Stimulated activated CD4-positive, alpha-beta T cell treated with anti-CD3 and anti-CD28 coated beads, Interleukin-12 subunit alpha, Interleukin-12 subunit beta, amount 100 ng/mL, for 24 hours (primary cell): ENCODE measurements at regions not wholly inside any gene's neighbourhood (a gene's known extent, or its start where the extent isn't known, plus 50 kb on each side); places are given as distances from the start of the nearest gene placed in this dataset.
"Not testable (repeated sequence)": the region's sequence is repeated elsewhere in the genome, so short reads cannot be mapped to it uniquely, and the experiment has no call there.

Experiments
- DNase-seq, 2 experiments: peaks; one replicate each; pipeline ENCODE4 v3.0.0-alpha.2; 2020; ENCODE audit warnings: low read depth in 2 of 2

DNA sequence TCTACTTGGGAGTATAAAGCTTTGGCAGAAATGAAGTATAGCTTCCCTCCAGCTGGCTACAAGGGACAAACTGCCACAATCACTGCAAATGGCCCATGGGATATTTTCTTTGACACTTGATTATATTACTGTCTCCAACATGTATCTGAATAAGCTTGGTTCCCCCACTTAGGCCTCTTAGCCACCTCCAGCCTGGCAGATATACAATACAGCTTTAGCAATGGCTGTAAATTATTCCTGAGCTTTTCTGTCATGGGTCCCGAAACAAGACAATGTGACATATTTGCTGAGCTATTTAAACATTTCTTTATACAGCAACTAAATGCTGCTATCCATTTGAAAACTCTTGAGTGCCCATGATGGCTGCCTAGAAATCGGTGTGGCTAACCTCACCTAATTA, 406.2 kb downstream of the SUCLG1 start:
- no peak for DNase-seq

DNA sequence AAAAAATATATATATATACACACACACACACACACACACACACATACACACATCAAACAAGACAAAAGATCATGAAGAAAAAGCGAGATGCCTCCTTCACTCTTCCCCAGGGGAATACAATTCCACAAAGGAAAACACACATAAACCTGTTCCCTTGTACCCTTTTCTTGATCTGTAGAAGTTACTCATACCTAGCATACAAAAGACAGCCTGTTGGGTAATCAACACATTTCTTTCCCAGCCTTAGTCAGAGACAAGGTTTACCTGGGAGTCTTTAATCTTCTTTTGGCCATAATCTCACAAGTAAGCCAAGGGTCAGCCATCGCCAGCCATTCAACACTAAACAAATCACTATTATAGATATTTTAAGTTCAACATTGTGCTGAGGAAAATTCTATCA, 407.0 kb downstream of the SUCLG1 start:
- DNase-seq: no peak

DNA sequence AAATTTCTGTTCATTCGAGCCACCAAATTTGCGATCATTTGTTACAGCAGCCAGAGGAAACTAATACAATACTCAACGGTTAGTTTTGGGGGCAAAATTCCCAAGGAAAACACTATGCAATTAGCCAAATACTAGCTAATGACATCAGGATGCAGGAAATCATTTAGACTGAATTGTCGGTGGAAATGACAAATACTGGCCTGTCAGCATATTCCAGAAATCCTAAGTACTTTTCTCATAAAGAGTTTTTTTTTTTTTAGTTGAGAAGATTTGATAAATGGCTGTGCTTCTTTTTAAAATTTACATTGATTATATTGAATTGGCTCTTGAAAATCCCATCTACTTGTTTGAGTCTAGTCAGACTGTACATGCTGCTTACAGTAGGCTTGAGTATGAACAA, 410.1 kb downstream of the SUCLG1 start:
- no peak for DNase-seq

DNA sequence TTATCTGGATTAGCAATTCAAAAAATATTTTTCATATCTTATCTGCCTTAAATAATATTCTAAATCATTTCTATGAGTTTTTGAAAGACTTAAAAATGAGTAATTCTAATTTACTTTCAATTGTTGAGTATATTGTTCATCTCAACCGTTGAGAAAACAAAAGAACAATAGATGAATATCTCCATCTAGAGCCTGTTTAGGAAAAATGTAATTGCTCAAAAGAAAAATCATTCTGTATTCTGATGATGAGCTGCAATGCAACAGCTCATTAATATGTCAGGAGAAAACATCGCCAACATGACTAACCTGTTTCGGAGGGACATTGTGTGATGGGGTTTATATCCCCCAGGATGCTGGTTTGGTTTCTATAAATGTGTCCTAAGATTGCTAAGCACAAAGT, 417.6 kb downstream of the SUCLG1 start:
- DNase-seq: no peak

DNA sequence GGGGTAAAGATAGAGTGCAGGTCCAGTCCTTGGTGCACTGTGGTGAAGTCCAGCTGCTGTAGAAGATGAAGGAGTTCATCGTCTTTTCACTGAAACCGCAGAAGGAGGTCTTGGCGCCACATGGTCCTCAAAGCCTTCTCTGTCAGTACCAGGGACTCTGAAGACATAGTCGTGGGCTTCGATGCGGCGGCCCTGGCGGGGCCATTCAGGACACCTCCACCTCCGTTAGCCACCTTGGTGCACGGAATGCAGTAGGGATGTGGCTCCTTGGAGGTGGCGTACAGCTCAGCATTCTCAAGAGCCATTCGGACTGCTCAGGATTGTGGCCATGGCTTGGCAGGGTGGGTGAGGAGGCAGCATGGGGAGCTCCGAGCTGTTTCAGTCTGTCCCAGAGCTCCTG, 418.8 kb downstream of the SUCLG1 start:
- DNase-seq: no peak

DNA sequence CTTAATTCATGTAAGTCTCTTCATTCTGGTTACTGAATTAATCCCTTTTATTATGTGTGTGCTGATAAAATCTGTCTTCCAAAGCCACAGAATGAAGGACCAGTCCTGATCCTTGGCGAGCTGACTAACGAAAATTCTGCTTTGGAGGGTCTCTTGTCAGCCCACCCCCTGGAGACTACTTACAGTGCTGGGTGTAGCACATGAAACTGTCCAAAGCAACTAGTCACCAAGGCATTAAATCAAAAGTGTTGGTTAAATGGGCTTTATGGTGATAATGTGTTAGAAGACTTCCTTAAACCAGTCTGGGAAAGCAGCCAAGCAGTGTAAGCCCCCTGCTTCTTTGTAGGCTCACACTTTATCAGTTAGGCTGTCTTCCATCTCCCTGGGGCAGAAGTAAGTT, 420.2 kb downstream of the SUCLG1 start:
- DNase-seq: no peak

DNA sequence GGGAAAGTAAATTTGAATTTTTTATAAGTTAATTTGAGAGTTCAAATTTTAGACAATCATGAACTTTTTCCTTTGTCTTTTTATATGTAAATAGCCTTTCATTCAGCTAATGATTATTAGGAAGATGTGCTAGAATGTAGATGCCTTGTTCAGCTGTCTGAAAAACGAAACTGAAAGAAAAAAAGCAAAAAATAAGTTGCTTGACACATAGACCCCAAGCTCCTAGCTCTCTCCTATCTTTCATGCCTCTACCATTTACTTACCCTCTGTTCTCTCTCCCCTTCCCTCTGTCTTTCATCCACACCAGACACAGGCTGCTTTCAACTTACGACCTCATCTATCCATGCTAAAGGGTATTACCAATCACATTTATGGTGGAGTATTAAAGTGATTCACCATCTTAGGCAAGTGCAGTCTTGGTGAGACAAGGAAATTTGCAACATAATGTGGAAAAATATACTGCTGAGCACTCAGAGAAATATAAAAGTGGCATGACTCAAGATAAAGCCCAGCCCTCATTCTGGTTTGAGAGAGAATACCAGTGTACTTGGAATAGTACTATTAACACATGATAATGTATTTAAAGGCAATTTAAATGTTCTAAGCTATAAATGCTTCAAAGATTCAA, 425.6 kb downstream of the SUCLG1 start:
- no peak for DNase-seq

DNA sequence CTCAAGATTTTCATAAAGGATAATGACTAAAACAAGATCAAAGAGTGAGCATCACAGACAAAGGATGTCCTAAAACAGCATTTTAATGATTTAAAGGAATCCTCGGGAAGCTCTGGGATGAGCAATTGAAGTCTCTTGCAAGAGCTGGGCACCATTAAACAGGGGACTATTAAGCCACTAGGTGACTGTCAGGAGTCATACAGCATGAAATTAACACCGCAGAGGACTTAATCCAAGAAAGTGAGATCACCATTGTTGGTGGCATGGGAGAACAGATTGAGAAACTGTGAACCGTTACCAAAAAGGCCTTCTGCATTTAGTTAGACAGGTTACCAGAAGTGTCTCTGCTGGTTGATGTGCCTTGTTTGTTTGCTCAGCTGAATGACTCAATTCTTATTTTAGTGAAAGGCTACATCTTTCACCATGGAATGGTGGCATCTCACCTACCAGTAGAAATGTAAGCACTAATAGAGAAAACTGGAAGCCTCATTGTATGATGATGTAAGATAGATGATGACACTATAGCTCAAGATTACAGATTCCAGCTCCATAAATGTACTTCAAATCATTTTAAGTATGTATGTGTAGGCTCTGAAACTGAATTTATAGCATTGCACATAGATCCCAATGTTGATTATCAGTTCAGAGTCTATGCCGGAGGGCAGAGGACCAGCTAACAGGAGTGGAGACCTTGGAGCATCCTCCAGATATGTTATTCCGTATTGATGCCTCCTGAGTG, 427.6 kb downstream of the SUCLG1 start:
- DNase-seq: no peak

DNA sequence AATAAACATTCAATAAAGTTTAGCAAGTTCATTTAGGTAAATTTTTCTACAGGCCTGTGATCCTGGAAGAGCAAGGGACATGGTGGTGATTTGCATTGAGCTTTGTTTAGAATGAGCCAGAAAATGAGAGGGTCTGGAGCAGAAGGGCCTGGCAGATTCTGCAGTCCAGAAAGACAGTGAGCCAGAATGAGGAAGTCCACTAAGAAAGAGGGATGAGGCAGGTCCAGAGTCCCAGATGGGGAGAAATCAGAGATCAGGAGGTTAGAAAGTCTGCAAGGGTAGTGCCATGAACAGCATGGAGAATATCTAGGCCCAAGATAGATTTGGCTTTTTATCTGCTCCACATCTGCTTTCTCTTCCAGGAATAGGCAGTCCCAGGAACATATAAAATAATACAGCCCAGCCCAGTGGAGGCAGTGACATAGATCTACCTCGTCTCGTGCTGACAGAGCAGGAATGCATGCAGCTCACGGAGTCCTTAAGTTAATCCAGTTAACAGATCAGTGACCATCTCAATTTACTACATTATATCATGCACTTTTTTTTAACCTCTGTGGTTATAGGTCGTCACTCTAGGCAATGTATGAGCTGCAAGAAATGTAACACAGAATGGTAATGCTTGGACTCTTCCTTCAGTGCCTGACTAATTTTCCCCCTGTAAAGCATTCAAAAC, 429.0 kb downstream of the SUCLG1 start:
- DNase-seq: no peak

DNA sequence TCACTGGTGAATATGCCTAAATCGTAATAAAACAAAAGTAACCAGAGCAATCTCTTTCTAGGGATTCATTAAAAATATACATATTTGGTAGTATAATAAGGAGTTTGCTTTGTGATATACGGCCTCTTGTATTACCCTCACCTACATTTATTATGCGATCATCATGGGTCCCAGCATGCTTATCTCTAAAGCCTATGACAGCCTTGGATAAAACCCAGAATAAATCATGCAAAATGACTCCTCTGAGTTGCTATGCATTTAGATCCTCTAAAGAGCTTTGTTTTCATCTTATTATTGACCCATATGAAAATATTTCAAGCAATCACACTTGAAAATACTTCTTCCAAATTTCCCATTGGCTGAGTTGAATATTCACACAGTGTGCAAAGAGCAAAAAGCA, 432.3 kb downstream of the SUCLG1 start:
- no peak for DNase-seq

DNA sequence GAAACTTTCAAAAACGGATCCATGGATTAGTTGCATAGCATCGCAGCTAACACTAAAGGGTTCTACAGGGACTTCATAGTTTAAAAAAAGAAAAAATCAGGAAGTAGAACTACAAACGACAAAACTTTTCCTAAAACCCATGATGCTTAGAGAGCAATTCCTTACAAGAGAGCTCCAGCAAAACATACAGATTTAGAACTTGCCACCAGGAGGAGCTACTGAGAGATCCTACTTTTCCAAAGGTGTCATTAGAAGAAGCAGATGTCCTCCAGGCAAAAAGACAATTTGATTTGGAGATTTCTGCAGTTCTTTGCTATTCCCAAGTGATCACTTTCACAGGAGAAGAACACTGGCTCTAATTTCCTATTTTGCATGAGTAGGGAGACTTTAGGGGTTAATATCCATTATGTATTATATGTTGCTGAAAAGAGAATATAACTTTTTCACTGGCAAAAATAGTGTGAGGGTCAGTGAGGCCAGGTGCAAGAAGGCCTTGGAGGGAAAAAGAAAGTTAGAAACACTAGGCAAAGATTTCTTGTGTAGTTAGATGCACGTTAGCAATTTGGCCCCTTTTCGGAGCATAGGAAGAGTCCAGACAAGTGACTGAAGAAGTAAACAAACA, 436.2 kb downstream of the SUCLG1 start:
- DNase-seq: no peak

DNA sequence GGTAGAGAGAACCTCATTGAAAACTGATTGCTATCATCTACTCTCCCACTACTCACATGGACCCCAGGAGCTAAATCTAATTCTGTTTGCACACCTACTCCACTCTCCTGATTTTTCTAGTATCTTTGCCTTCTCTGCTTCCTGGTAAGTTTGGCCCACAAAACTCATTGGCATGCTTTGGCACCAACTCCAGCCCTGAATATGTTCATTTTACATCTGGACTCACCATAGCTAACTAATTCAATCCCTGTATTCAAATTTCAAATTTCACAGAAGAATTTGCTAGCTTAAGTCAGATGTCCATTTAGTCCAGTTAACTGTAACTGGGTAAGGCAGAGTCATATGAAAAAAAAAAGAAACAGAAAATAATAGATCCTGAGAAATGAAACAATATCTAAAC, 442.1 kb downstream of the SUCLG1 start:
- no peak for DNase-seq

DNA sequence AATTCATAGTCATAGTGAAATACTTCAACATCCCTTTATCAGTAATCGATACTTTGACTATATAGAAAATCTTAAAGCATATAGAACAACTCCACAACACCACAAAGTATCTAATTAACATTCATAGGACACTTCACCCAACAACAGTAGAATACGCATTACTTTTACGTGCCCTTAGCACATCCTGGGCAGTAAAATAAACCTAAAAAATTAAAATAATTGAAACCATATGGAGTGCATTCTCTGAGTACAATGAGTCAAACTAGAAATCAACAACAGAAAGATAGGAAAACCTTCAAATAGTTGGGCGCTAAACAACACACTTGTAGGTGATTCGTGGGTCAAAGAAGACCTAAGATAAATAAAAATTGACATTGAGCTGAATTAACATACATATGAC, 442.9 kb downstream of the SUCLG1 start:
- no peak for DNase-seq

DNA sequence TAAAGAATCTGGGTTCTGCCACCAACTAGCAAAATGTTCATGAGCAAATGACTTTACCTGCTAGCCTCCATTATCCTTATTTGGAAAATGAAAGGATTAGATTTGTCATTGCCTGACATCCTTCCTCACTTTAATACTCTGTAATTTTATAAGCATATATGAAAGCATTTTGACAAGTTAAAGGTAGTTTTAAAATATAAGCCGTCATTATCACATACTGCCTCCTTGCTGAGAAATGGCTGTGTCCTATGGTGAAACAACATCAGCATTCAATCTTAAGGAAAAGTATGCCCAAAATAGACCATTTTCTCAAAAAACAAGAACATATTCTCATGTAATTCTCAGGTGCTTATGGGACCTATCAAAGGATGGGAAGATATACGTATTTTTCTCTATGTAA, 461.2 kb downstream of the SUCLG1 start:
- no peak for DNase-seq

DNA sequence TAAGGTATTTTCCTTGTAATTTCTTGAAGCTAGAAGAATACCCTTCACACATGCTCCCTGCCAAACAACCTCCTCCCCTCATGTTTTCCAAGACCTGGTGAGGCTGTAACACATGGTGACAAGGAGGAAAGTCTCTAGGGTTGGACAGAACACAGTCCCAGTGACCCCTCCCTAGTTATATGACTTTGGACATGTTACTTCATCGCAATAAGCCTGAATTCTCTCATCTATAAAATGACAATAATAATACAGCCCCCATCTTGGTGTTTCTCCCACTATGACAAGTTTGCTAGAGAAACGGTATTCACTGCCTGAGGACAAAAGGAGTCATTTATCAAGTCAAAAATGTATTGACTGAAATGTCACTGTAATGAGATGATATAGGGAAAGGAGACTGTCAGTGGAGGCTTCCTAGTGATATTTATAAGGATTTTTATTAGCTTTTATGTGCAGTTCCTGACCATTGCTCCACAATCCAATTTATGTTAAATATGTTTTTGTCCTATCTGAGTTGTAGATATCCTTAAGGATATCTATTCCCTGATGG, 464.4 kb downstream of the SUCLG1 start:
- no peak for DNase-seq

DNA sequence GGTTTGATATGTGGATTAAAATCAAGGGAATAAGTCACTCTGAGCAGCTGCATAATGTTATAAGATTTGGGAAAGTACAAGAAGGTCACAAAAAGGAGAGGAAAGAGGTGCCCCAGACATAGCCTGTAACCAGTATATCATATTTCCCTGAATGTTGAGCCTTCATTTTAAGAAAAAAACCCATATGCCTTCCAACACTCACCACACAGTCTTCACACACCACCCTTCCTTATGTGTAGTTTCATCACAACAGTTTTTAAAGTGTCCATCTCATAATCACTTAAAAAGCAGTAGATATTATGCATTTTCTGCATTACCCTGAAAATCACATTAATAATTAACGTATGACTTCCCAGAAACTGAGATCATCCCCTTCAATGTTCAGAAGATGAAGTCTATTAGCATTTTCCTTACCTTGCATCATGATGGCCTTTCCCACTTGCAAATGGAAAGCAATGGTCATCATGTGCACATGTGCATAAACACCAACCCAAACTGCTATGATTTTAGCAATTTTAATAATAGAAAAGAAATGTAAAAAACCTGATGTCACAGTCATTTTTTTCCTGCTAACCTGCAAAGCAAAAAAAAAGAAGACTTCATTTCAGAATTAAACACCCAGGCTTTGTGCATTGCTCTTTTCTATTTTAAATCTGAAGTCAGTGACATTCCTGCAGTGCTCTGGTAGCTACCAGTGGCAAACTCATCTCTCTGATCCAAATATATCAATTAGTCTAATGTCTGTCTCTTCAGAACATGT, 465.0 kb downstream of the SUCLG1 start:
- no peak for DNase-seq

DNA sequence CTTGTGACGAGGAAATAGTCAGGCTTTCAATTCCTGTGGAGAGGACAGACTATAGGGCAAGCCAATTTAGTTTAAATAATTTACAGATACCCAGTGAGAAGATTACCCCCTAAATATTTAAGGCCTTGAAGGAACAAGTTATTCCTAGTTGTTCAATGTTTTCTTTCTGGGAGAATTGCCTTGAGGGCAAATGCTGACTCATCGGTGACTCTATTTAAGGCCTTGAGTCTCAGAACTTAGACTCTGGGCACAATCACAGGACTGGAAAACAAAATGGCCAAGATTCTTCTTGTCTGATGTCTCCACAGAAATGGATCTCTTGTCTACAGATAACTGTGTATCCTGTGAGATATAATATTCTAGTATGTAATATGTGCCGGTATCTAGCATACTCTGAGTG, 467.1 kb downstream of the SUCLG1 start:
- DNase-seq: no peak

DNA sequence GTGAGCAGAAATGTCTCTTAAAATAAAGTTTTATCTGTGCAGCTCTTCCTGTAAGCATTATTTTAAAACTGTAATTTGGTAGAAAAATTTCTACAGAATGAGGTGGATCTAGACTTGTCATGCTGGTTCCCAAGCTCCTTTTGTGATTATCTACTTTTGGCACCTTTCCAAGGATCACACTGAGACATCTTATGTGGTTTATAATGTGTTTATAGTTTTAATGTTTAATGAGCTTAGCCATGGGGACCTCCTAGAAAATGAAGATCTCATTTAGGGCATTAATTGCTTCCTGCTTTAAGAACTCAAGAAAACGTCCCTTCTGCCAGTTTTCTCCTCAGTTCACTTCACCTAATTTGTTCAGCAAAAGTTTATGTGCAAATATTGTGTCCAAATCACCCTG, 468.4 kb downstream of the SUCLG1 start:
- no peak for DNase-seq

DNA sequence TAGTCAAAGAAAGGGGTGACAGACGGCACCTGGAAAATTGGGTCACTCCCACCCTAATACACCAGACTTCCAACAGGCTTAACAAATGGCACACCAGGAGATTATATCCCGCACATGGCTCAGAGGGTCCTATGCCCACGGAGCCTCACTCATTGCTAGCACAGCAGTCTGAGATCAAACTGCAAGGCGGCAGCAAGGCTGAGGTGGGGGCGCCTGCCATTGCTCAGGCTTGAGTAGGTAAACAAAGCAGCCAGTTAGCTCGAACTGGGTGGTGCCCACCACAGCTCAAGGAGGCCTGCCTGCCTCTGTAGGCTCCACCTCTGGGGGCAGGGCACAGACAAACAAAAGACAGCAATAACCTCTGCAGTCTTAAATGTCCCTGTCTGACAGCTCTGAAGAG, 482.5 kb downstream of the SUCLG1 start:
- not testable (repeated sequence) for DNase-seq

DNA sequence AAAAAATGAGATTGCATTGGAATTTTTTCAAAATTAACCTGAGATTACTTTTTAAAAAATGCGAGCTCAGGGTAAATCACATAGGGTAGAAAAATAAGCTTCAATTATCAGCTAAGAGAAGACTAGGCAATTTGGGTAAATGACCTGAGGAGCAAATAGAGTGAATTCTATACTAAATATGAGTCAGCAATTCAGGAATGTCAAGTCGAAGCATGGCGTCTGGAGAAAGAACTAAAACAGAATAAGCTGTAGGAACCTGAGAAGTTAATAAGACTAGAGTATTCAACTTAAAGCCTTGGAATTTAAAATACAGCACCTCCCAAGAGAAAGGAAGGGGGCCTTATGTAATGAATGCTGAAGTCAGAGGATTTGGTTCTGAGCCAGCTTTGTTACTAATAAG, 487.0 kb downstream of the SUCLG1 start:
- no peak for DNase-seq

DNA sequence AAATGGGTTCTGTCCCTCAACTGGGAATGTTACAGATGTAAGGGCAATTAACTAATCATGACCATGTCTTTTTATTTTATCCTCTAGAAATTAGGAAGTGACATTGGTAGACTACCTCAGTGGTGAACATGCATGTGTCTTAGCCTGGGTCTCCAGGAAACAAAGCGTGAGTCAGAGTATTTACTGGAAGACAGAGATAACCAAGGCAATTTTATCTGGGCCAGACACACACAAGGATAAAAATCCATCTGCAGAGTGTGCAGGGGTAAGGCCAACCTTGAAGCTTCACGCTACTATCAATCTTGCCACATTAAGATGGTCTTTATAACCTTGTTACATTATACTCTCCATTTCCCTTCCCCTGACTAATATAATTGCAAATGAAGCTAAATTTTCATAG, 487.5 kb downstream of the SUCLG1 start:
- DNase-seq: no peak
